Liver (tissue), 8 donors: ENCODE measurements at regions not wholly inside any gene's neighbourhood (a gene's known extent, or its start where the extent isn't known, plus 50 kb on each side); places are given as distances from the start of the nearest gene placed in this dataset.

Experiments used
- DNase-seq: peaks from one replicate; pipeline ENCODE4 v3.0.0-alpha.2; 2017; ENCODE audit warnings: low spot score
- H3K27ac ChIP-seq, 2 donors: one replicate each; pipeline ENCODE4 v1.7.0; 2013; ENCODE audit warnings: inconsistent platforms in 2 of 2, low read length in 2 of 2, control low read depth in 1 of 2, low read depth in 1 of 2, mild to moderate bottlenecking in 1 of 2
- H3K27me3 ChIP-seq, 4 donors: one replicate each; pipeline versions ENCODE4 v1.6.1 to v1.7.0; 2013; ENCODE audit warnings: low read length in 3 of 4, inconsistent platforms in 1 of 4, mild to moderate bottlenecking in 1 of 4, moderate library complexity in 1 of 4; ENCODE audit not compliant: control insufficient read depth in 4 of 4, insufficient read depth in 4 of 4
- H3K36me3 ChIP-seq, 4 donors: one replicate each; pipeline versions ENCODE4 v1.6.1 to v1.7.0; 2013; ENCODE audit warnings: low read length in 3 of 4, mild to moderate bottlenecking in 3 of 4, low read depth in 1 of 4, moderate library complexity in 1 of 4; ENCODE audit not compliant: control insufficient read depth in 4 of 4, insufficient read depth in 3 of 4
- H3K4me1 ChIP-seq, 4 donors: one replicate each; pipeline versions ENCODE4 v1.6.1 to v1.7.0; 2013; ENCODE audit warnings: low read length in 3 of 4, mild to moderate bottlenecking in 3 of 4, moderate library complexity in 1 of 4; ENCODE audit not compliant: control insufficient read depth in 4 of 4, insufficient read depth in 4 of 4
- H3K4me3 ChIP-seq, 3 donors: one replicate each; pipeline versions ENCODE4 v1.6.1 to v1.7.0; 2013; ENCODE audit warnings: low read length in 3 of 3, control low read depth in 1 of 3, low read depth in 1 of 3, mild to moderate bottlenecking in 1 of 3
- H3K9ac ChIP-seq, 2 donors: one replicate each; pipeline ENCODE4 v1.7.0; 2013; ENCODE audit warnings: low read length in 2 of 2, mild to moderate bottlenecking in 2 of 2, moderate library complexity in 2 of 2, control low read depth in 1 of 2, low read depth in 1 of 2
- H3K9me3 ChIP-seq, 4 donors: one replicate each; pipeline versions ENCODE4 v1.6.1 to v1.7.0; 2013; ENCODE audit warnings: low read length in 3 of 4; ENCODE audit not compliant: control insufficient read depth in 4 of 4
- ATF3 ChIP-seq: IDR thresholded peaks from 2 replicates; pipeline ENCODE4 v1.6.1; 2016; ENCODE audit warnings: antibody characterized with exemption
- CTCF ChIP-seq: fragments of 150-350 bp; IDR thresholded peaks from 2 replicates; pipeline ENCODE4 v1.5.1; 2017; ENCODE audit warnings: improper control_type of control experiment, low read depth, low read length; ENCODE audit not compliant: missing input control
- EGR1 ChIP-seq, 2 donors: IDR thresholded peaks; 2 replicates each; pipeline ENCODE4 v1.6.1; 2016 to 2018; ENCODE audit warnings: antibody characterized with exemption in 2 of 2, low read depth in 2 of 2
- FOXA2 ChIP-seq: IDR thresholded peaks from 2 replicates; pipeline ENCODE4 v1.6.1; 2016; ENCODE audit warnings: antibody characterized with exemption
- HNF4A ChIP-seq, 2 donors: conservative IDR thresholded peaks; 2 replicates each; pipeline ENCODE4 v1.6.1; 2016; ENCODE audit warnings: antibody characterized with exemption in 2 of 2, mild to moderate bottlenecking in 2 of 2
- HNF4G ChIP-seq: IDR thresholded peaks from 2 replicates; pipeline ENCODE4 v1.6.1; 2016; ENCODE audit warnings: antibody characterized with exemption
- JUND ChIP-seq, 2 donors: IDR thresholded peaks; 2 replicates each; pipeline ENCODE4 v1.6.1; 2016; ENCODE audit warnings: antibody characterized with exemption in 2 of 2
- MAX ChIP-seq: IDR thresholded peaks from 2 replicates; pipeline ENCODE4 v1.6.1; 2016; ENCODE audit warnings: antibody characterized with exemption
- NR2F2 ChIP-seq: IDR thresholded peaks from 2 replicates; pipeline ENCODE4 v1.6.1; 2016; ENCODE audit warnings: antibody characterized with exemption
- RAD21 ChIP-seq, 2 donors: IDR thresholded peaks; 2 replicates each; pipeline ENCODE4 v1.6.1; 2016; ENCODE audit warnings: antibody characterized with exemption in 2 of 2, mild to moderate bottlenecking in 2 of 2
- REST ChIP-seq: IDR thresholded peaks from 2 replicates; pipeline ENCODE4 v1.6.1; 2016; ENCODE audit warnings: antibody characterized with exemption, mild to moderate bottlenecking
- RXRA ChIP-seq, 2 donors: IDR thresholded peaks; 2 replicates each; pipeline ENCODE4 v1.6.1; 2017 to 2018; ENCODE audit warnings: antibody characterized with exemption in 2 of 2, mild to moderate bottlenecking in 1 of 2
- SP1 ChIP-seq: IDR thresholded peaks from 2 replicates; pipeline ENCODE4 v1.6.1; 2018; ENCODE audit warnings: antibody characterized with exemption, mild to moderate bottlenecking
- TAF1 ChIP-seq: conservative IDR thresholded peaks from 2 replicates; pipeline ENCODE4 v1.6.1; 2016; ENCODE audit warnings: antibody characterized with exemption, mild to moderate bottlenecking
- ZBTB33 ChIP-seq: IDR thresholded peaks from 2 replicates; pipeline ENCODE4 v1.6.1; 2016; ENCODE audit warnings: antibody characterized with exemption
- WGBS: extraction: QIAGEN DNeasy Blood & Tissue Kit; methylation state at CpG from one replicate; pipeline ENCODE4 v1.1.7; 2013; 5-methylcytosine and 5-hydroxymethylcytosine counted together
- donor health status: healthy.
- donor health status: healthy.
- donor health status: healthy.
- donor health status: healthy.
- donor health status: healthy.

GRCh38 chr16:73724503-73724902 lies 572.1 kb upstream of the PSMD7 start:
- H3K9me3 ChIP-seq: no peaks in the 10 kb centered on the region
- TF ChIP-seq EGR1 (IDR thresholded peaks at IDR 0.05; ENCODE audit: low read depth in 2 of 2) (no peak), NR2F2 (no peak), CTCF (no peak), HNF4G (no peak), JUND (IDR thresholded peaks at IDR 0.05) (no peak), MAX (no peak), FOXA2 (no peak), SP1 (no peak), TAF1 (no peak), HNF4A (conservative IDR thresholded peaks at IDR 0.05) (no peak), REST (no peak), RAD21 (IDR thresholded peaks at IDR 0.05) (no peak), ZBTB33 (no peak), RXRA (IDR thresholded peaks at IDR 0.05) (no peak)
- H3K36me3 ChIP-seq: no peaks in the 10 kb centered on the region
- H3K9ac ChIP-seq: no peak overlapping the region
- H3K4me3 ChIP-seq: no peak overlapping the region
- 49% methylated on average over 2 of the region's 2 CpGs for WGBS
- DNase-seq: no peak
- H3K27ac ChIP-seq: no peak overlapping the region
- H3K4me1 ChIP-seq: no peaks in the 10 kb centered on the region
- H3K27me3 ChIP-seq: peaks cover 0 to 2% (median 0%) of the 10 kb centered on the region in 4 donors

GRCh38 chr16:73717266-73717974 lies 579.2 kb upstream of the PSMD7 start:
- no peaks in the 10 kb centered on the region for H3K4me1 ChIP-seq
- H3K27ac ChIP-seq: no peak overlapping the region
- TF ChIP-seq ATF3 (no peak), RXRA (IDR thresholded peaks at IDR 0.05) (no peak)
- WGBS: 80% methylated on average over 11 of the region's 11 CpGs
- H3K9me3 ChIP-seq: no peaks in the 10 kb centered on the region
- H3K36me3 ChIP-seq: no peaks in the 10 kb centered on the region
- DNase-seq: no peak
- no peak overlapping the region for H3K4me3 ChIP-seq
- H3K9ac ChIP-seq: no peak overlapping the region
- H3K27me3 ChIP-seq: no peaks in the 10 kb centered on the region
